ENCODE measurements at regions not wholly inside any gene's neighbourhood (a gene's known extent, or its start where the extent isn't known, plus 50 kb on each side); places are given as distances from the start of the nearest gene placed in this dataset.

DNA sequence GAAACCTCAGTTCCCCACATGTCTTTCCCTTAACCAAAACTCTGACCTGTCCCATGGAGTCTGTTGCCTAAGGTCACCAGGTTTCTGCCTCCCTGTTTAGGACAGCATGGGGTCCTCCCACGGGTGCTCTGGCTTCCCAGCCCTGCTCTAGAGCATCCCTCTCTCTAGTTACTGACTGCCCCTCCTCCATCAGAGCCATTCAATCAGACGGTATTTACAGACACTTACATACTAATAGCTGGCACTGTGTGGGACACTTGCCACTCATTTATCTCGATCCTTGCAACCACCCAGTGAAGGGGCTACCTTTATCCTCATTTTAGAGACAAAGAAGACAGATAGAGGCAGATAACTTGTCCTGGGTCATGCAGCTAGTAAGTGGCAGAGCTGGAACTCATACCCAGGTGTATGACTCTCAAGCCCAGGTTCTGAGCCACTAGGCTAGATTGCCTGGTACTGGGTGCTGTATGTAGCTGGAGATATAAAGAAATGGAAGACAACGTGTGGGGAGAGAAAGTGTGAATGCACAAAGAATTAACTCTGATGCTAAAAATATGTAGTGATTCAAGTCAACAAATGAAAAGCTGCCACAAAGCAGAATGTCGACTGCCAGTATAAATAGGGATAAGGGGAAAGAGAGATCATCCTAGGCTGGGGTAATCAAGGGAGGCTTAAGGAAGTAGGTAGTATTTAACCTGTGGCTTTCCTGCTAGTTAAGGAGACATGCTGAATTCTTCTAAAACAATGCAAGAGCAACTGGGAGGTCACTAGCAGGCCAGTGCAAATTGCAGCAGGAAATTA lies 52.5 kb upstream of the PDE8B start:
- no peak for DNase-seq (ENCODE audit: low read depth in 1 of 2, low spot score in 1 of 2)

DNA sequence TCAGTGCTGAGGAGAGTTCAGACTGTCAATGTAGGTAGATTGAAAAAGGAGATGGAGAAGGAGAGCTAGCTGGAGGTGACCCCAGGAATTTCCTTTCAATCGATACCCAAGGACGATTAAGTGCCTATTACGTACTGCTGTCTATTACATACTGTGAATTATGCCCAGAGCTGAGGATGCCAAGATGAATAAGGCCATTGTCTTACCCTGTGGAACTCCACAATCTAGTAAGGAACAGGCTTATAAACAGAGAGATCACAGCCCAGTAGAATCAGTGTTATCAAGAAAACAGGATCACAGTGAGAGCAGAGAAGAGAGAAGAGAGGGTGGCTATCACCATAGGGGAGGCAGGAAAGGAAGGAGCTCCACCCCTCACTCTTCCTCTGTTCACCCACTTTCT lies 54.1 kb upstream of the PDE8B start:
- no peak for DNase-seq (ENCODE audit: low read depth in 1 of 2, low spot score in 1 of 2)

DNA sequence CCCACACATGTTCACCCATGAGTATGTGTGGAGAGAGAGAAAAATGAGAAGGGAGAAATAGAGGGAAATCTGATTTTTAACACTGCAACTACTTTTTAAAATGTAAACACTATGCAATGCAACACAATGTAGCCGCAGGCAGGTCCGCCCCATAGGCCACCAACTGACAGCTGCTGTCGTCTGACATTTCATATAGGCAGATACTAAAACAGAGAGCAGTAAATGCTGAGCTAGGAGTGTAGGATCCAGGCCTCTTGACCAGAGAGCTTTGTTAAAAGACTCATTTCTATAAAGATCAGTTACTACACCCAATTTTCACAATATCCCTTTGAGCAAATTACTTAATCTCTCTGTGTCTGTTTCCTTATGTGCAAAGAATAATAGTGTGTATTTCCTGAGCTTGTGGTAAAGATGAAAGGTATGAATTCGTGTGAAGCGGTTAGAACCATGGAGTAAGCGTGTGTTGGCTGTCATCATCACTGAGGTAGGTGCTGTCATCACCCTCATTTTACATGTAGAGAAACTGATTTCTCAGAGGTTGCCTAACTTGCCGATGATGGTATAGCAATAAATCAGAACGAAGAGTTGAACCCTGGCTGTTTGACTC lies 55.2 kb upstream of the PDE8B start:
- no peak for DNase-seq (ENCODE audit: low read depth in 1 of 2, low spot score in 1 of 2)

GRCh38 chr5:77152441-77152840 lies 58.0 kb upstream of the PDE8B start:
- no peak for DNase-seq (ENCODE audit: low read depth in 1 of 2, low spot score in 1 of 2)

DNA sequence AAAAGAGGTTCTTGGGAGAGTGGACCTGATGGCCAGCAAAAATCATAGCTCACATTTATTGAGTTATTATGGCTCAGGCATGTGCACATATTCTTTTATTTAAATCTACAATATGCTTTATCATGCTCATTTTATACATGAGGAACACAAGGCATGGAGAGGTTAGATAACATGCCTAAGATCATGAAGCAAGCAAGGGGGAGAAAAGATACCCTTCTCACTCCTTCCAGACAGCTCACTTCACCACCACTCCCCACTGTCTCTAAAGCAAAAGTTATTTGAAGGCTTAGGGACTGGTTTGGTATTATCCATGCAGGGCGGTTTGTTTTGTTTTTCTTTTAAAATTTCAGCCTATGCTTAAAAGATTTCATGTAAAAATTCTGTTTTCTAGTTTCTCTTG lies 59.0 kb upstream of the PDE8B start:
- DNase-seq (ENCODE audit: low read depth in 1 of 2, low spot score in 1 of 2): no peak

- no peak for DNase-seq (ENCODE audit: low read depth in 1 of 2, low spot score in 1 of 2)
Observed at GRCh38 chr5:77146896-77147295, 59.8 kb upstream of the ZBED3 start.

GRCh38 chr5:77145666-77146065 lies 58.6 kb upstream of the ZBED3 start:
- no peak for DNase-seq (ENCODE audit: low read depth in 1 of 2, low spot score in 1 of 2)

GRCh38 chr5:77144837-77145139 lies 57.7 kb upstream of the ZBED3 start:
- no peak for DNase-seq (ENCODE audit: low read depth in 1 of 2, low spot score in 1 of 2)

DNA sequence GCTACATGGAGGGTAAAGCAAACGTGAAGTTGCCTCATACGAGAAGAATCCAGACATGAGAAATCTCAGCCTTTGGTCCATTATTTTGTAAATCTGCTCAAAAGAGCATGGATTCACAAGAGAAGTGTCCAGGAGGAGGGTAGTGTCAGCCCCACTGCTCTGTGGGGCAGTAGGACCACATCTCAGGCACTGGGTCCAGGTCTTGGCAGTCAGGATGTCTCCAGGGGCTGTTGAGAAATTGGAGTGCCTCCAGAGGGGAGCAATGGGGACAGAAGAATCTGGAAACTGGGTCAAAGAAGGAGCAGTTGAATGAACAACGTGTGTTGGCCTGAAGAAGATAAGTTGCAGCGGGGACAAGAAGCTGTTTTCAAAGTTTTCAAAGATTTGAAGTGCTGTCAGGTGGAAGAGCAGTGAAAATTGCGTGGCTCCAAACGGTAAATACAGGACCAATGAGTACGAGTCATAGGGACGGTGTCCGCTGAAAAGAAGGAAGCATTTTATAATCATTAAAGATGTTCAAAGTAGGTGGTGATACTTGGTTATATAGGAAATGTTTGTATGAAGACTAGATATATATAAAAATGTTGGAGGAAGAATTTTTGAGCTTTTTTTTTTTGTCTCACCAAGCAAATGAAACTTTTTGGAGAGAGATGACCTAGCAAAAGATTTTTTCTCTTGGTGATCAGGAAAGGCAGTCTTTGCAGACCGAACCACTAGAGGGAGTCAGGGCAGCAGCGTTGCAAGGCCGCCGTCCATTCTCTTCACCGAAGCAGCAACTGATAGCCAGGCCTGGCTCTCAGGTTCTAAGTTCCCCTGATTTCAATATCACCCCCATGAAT lies 57.1 kb upstream of the ZBED3 start:
- DNase-seq (ENCODE audit: low read depth in 1 of 2, low spot score in 1 of 2): peak; percentile 5 to 17

- DNase-seq (ENCODE audit: low read depth in 1 of 2, low spot score in 1 of 2): no peak
Observed at GRCh38 chr5:77140350-77140749, 53.3 kb upstream of the ZBED3 start.

- no peak for DNase-seq (ENCODE audit: low read depth in 1 of 2, low spot score in 1 of 2)
Observed at GRCh38 chr5:77139001-77139400, 51.9 kb upstream of the ZBED3 start.
